ENCODE measurements at regions not wholly inside any gene's neighbourhood (a gene's known extent, or its start where the extent isn't known, plus 50 kb on each side); places are given as distances from the start of the nearest gene placed in this dataset.

DNA sequence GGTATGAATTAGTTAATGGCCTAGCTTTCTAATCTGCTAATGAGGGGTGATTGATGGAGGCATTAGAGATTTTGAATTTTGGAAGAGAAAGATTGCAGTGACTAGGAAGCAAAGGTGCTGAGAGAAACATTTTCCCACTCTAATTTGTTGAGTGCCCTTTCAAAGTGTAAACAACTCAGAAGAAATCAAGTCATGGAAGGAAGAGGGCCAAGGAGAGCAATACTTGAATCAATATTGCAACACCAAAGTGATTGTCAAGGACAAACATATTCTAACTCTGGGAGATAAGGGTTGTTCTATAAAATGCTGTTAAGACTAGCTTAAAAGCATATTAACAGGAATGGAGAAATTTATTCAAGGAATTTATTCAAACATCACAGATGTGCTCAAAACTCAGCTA is 182.7 kb upstream of the FERMT1 start (continued):
- TF ChIP-seq, protein P1, sequence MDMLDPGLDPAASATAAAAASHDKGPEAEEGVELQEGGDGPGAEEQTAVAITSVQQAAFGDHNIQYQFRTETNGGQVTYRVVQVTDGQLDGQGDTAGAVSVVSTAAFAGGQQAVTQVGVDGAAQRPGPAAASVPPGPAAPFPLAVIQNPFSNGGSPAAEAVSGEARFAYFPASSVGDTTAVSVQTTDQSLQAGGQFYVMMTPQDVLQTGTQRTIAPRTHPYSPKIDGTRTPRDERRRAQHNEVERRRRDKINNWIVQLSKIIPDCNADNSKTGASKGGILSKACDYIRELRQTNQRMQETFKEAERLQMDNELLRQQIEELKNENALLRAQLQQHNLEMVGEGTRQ (IDR thresholded peaks at IDR 0.05; ENCODE audit: low read length), result no peak
- TF ChIP-seq EZH2 (IDR thresholded peaks at IDR 0.05; ENCODE audit: low read depth, low read length, severe bottlenecking), result no peak
- no peak for TF ChIP-seq EP300 (IDR thresholded peaks at IDR 0.05; ENCODE audit: borderline replicate concordance in 1 of 2, low read depth in 2 of 2, low read length in 2 of 2)
